Astrocyte (in vitro differentiated cells and primary cell): ENCODE measurements at regions not wholly inside any gene's neighbourhood (a gene's known extent, or its start where the extent isn't known, plus 50 kb on each side); places are given as distances from the start of the nearest gene placed in this dataset.

Experiments used
- EZH2 ChIP-seq: IDR thresholded peaks from 2 replicates; pipeline ENCODE4 v1.6.1; 2012; ENCODE audit warnings: mild to moderate bottlenecking, low read length, inconsistent platforms; ENCODE audit not compliant: insufficient read depth
- TF ChIP-seq, protein P1 (sequence below): IDR thresholded peaks from 2 replicates; pipeline ENCODE4 v1.5.1; 2011; ENCODE audit warnings: low read depth, mild to moderate bottlenecking, inconsistent platforms, low read length, moderate library complexity; ENCODE audit not compliant: insufficient read depth

DNA sequence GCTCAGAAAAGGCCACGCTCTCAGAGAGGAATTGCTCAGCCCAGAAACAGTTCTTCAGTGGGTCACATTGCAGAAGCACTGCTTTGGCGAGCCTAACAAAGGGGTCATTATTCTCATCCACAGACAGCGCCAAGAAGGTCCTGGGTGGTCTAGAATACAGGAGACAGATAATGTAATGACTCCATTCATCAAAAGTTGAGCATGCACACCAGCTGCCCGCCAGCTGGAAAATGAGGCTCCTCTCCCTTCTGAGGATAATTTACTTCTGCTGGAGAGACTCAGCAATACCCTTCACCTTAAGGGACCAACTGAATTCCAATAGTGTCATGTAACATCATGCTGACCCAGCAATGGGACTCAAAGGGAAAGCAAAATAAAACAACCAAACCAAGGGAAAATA is 79.9 kb downstream of the TRIB2 start:
- TF ChIP-seq, protein P1, sequence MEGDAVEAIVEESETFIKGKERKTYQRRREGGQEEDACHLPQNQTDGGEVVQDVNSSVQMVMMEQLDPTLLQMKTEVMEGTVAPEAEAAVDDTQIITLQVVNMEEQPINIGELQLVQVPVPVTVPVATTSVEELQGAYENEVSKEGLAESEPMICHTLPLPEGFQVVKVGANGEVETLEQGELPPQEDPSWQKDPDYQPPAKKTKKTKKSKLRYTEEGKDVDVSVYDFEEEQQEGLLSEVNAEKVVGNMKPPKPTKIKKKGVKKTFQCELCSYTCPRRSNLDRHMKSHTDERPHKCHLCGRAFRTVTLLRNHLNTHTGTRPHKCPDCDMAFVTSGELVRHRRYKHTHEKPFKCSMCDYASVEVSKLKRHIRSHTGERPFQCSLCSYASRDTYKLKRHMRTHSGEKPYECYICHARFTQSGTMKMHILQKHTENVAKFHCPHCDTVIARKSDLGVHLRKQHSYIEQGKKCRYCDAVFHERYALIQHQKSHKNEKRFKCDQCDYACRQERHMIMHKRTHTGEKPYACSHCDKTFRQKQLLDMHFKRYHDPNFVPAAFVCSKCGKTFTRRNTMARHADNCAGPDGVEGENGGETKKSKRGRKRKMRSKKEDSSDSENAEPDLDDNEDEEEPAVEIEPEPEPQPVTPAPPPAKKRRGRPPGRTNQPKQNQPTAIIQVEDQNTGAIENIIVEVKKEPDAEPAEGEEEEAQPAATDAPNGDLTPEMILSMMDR = no peak
- no peak for TF ChIP-seq EZH2
